Large intestine (tissue), 3 donors: ENCODE measurements at regions not wholly inside any gene's neighbourhood (a gene's known extent, or its start where the extent isn't known, plus 50 kb on each side); places are given as distances from the start of the nearest gene placed in this dataset.

Experiments used
- DNase-seq, 2 donors: peaks; one replicate each; pipeline versions ENCODE4 v3.0.0 to v3.0.0-alpha.2; 2013
- H3K27ac ChIP-seq: one replicate; pipeline ENCODE4 v1.5.1; 2013; ENCODE audit warnings: low read length
- H3K27me3 ChIP-seq: 2 replicates; pipeline ENCODE4 v1.6.1; 2013; ENCODE audit warnings: low read length; ENCODE audit not compliant: control insufficient read depth, insufficient read depth
- H3K36me3 ChIP-seq: 2 replicates; pipeline ENCODE4 v1.6.1; 2013; ENCODE audit warnings: low read length; ENCODE audit not compliant: control insufficient read depth, insufficient read depth
- H3K4me1 ChIP-seq: one replicate; pipeline ENCODE4 v1.6.1; 2013; ENCODE audit warnings: low read length; ENCODE audit not compliant: control insufficient read depth, insufficient read depth
- H3K4me3 ChIP-seq: one replicate; pipeline ENCODE4 v1.5.1; 2013; ENCODE audit warnings: low read length
- H3K9me3 ChIP-seq: one replicate; pipeline ENCODE4 v1.6.1; 2013; ENCODE audit warnings: mild to moderate bottlenecking, low read depth, low read length, moderate library complexity; ENCODE audit not compliant: control insufficient read depth
- WGBS: methylation state at CpG from one replicate; pipeline ENCODE4 v1.1.5; 2013; ENCODE audit warnings: low lambda C conversion rate; ENCODE audit not compliant: insufficient coverage; 5-methylcytosine and 5-hydroxymethylcytosine counted together

DNA sequence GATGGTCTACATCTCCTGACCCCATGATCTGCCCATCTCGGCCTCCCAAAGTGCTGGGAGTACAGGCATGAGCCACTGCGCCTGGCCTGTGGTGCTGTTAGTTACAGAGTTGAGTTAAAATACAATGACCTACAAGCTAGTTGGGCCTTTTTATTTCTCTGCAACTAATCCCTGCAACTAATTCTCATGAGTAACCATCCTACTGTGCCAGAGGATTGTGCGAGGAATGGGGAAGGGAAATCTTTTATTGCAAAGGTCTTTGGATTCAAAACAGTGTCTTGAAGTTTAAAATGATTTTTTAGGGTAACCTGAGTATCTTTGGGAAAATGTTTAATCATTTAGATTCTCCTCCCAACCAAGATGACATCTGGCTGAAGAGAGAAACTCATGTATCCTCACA is 88.8 kb upstream of the RMDN2 start:
- no peaks in the 10 kb centered on the region for H3K4me1 ChIP-seq
- DNase-seq: no peak
- WGBS: 80% methylated on average over 1 of the region's 3 CpGs
- no peak overlapping the region for H3K27ac ChIP-seq
- no peak overlapping the region for H3K4me3 ChIP-seq
- H3K9me3 ChIP-seq: no peaks in the 10 kb centered on the region
- H3K36me3 ChIP-seq: no peaks in the 10 kb centered on the region
- no peaks in the 10 kb centered on the region for H3K27me3 ChIP-seq

DNA sequence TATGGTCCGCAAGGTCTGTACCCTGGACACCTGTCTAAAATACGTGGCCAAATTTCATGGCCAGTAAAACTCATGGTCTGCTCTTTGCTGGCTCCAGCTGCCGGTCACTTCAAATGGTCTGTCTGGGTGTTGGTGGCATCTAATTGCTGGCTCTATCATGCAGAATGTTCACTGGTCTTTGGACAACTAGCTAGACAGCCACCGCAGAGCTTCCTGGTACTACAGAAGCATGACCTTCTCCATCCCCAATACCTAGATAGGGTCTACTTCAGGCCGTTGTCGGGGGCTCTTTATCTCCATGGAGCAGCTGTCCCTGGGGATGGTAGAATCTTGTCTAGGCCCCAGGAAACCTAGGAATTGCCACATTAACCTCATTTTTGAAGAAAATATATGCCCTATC is 88.4 kb upstream of the RMDN2 start:
- H3K9me3 ChIP-seq: no peaks in the 10 kb centered on the region
- WGBS: no CpG with 5 or more reads among the region's 6 CpGs
- no peaks in the 10 kb centered on the region for H3K36me3 ChIP-seq
- no peaks in the 10 kb centered on the region for H3K4me1 ChIP-seq
- no peaks in the 10 kb centered on the region for H3K27me3 ChIP-seq
- no peak overlapping the region for H3K4me3 ChIP-seq
- DNase-seq: no peak
- H3K27ac ChIP-seq: no peak overlapping the region

- H3K27ac ChIP-seq: peak overlapping the region; percentile 39
- DNase-seq: peak; percentile 44 to 52
- no peak overlapping the region for H3K4me3 ChIP-seq
- no peaks in the 10 kb centered on the region for H3K9me3 ChIP-seq
- WGBS: no CpG with 5 or more reads among the region's 6 CpGs
- H3K36me3 ChIP-seq: no peaks in the 10 kb centered on the region
- no peaks in the 10 kb centered on the region for H3K4me1 ChIP-seq
- no peaks in the 10 kb centered on the region for H3K27me3 ChIP-seq
Observed at GRCh38 chr2:37837628-37838328, 87.3 kb upstream of the RMDN2 start.

- no peak overlapping the region for H3K4me3 ChIP-seq
- H3K27me3 ChIP-seq: no peaks in the 10 kb centered on the region
- H3K36me3 ChIP-seq: no peaks in the 10 kb centered on the region
- H3K4me1 ChIP-seq: no peaks in the 10 kb centered on the region
- H3K9me3 ChIP-seq: no peaks in the 10 kb centered on the region
- peak overlapping the region; percentile 15 for H3K27ac ChIP-seq
- 67% methylated on average over 1 of the region's 7 CpGs for WGBS
- no peak for DNase-seq
Observed at GRCh38 chr2:37838541-37839167, 86.4 kb upstream of the RMDN2 start.

- Histone ChIP-seq H3K27me3 (no peaks in the 10 kb centered on the region), H3K4me1 (no peaks in the 10 kb centered on the region), H3K4me3 (no peak overlapping the region), H3K27ac (no peak overlapping the region), H3K9me3 (no peaks in the 10 kb centered on the region), H3K36me3 (no peaks in the 10 kb centered on the region)
- no peak for DNase-seq
- WGBS: no CpG with 5 or more reads among the region's 3 CpGs
Observed at GRCh38 chr2:37839991-37840390, 85.1 kb upstream of the RMDN2 start.

GRCh38 chr2:37842732-37843440 is 82.2 kb upstream of the RMDN2 start:
- no peak overlapping the region for H3K4me3 ChIP-seq

GRCh38 chr2:37843556-37843955 is 81.5 kb upstream of the RMDN2 start:
- H3K4me1 ChIP-seq: no peaks in the 10 kb centered on the region
- H3K4me3 ChIP-seq: no peak overlapping the region
- H3K27me3 ChIP-seq: peaks cover 4% of the 10 kb centered on the region
- H3K36me3 ChIP-seq: no peaks in the 10 kb centered on the region
- 0% methylated on average over 1 of the region's 1 CpG for WGBS
- DNase-seq: no peak
- H3K27ac ChIP-seq: no peak overlapping the region
- no peaks in the 10 kb centered on the region for H3K9me3 ChIP-seq

More at GRCh38 chr2:37842732-37843440, 82.2 kb upstream of the RMDN2 start:
- H3K4me1 ChIP-seq: no peaks in the 10 kb centered on the region
- no peaks in the 10 kb centered on the region for H3K9me3 ChIP-seq
- no peak for DNase-seq
- H3K27ac ChIP-seq: no peak overlapping the region
- H3K27me3 ChIP-seq: peaks cover 4% of the 10 kb centered on the region
- no peaks in the 10 kb centered on the region for H3K36me3 ChIP-seq

DNA sequence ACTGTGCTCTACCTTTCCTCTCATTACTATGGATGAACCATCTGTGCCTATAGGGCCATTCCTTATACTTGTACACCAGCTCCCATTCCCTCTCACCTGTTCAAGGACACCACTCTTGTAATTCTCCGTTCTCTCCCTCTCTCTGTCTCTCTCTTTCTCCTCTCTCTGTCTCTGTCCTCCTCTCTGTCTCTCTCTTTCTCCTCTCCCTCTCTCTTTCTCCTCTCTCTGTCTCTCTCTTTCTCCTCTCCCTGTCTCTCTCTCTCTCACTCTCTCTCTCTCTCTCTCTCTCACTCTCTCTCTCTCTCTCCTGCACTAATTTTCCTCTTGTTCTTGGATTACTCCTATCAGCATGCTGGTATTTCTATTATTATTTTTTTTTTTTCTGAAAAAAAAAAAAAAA is 78.9 kb upstream of the RMDN2 start:
- Histone ChIP-seq H3K9me3 (no peaks in the 10 kb centered on the region), H3K27me3 (peaks cover 4% of the 10 kb centered on the region), H3K4me3 (no peak overlapping the region), H3K36me3 (no peaks in the 10 kb centered on the region), H3K4me1 (no peaks in the 10 kb centered on the region), H3K27ac (no peak overlapping the region)
- DNase-seq: no peak
- WGBS: 85% methylated on average over 1 of the region's 1 CpG

DNA sequence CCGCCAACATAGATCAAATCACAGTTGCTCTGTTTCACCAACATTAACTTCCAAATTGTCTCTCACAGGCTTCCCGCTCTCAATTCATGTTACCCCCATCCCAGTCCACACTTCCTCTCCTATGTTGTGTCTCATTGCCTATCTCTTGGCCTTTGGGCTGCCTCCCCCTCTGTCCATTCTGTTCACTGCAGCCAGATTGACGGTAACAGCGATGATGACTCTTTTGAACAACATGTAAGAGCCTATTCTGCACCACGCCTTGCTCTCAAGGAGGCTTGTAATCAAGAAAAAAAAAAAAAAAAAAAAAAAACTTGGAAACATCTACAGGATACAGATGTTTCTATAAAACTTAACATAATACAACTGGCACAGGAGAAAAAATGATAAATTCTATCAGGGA is 77.3 kb upstream of the RMDN2 start:
- Histone ChIP-seq H3K4me1 (no peaks in the 10 kb centered on the region), H3K4me3 (no peak overlapping the region), H3K9me3 (no peaks in the 10 kb centered on the region), H3K27me3 (peaks cover 4% of the 10 kb centered on the region), H3K27ac (no peak overlapping the region), H3K36me3 (no peaks in the 10 kb centered on the region)
- DNase-seq: no peak
- WGBS: 100% methylated on average over 2 of the region's 5 CpGs

GRCh38 chr2:37848451-37848850 is 76.6 kb upstream of the RMDN2 start:
- Histone ChIP-seq H3K9me3 (no peaks in the 10 kb centered on the region), H3K4me3 (no peak overlapping the region), H3K27me3 (peaks cover 4% of the 10 kb centered on the region), H3K27ac (no peak overlapping the region), H3K4me1 (no peaks in the 10 kb centered on the region), H3K36me3 (no peaks in the 10 kb centered on the region)
- no peak for DNase-seq
- no CpG with 5 or more reads among the region's 2 CpGs for WGBS
